Hepatocyte (in vitro differentiated cells): ENCODE measurements at regions not wholly inside any gene's neighbourhood (a gene's known extent, or its start where the extent isn't known, plus 50 kb on each side); places are given as distances from the start of the nearest gene placed in this dataset.

Experiments used
- DNase-seq: peaks from one replicate; pipeline ENCODE4 v3.0.0-alpha.2; 2016; ENCODE audit warnings: low spot score
- H2AFZ ChIP-seq: fragments of 200-600 bp; sonication (generic); 2 replicates; pipeline ENCODE4 v1.6.0; 2016; ENCODE audit warnings: antibody characterized with exemption, mild to moderate bottlenecking
- H3K27ac ChIP-seq: fragments of 200-600 bp; sonication (generic); 2 replicates; pipeline ENCODE4 v1.5.1; 2016; ENCODE audit warnings: mild to moderate bottlenecking
- H3K27me3 ChIP-seq: fragments of 200-600 bp; sonication (generic); 2 replicates; pipeline ENCODE4 v1.6.1; 2016
- H3K36me3 ChIP-seq: fragments of 200-600 bp; sonication (generic); replicated peaks from 2 replicates; pipeline ENCODE4 v1.5.1; 2016; ENCODE audit warnings: low read depth; ENCODE audit not compliant: insufficient read depth
- H3K4me1 ChIP-seq: fragments of 200-600 bp; sonication (generic); 2 replicates; pipeline ENCODE4 v1.5.1; 2016; ENCODE audit warnings: mild to moderate bottlenecking, moderate library complexity; ENCODE audit not compliant: insufficient read depth
- H3K4me2 ChIP-seq: fragments of 200-600 bp; sonication (generic); 2 replicates; pipeline ENCODE4 v1.6.0; 2016
- H3K4me3 ChIP-seq: fragments of 200-600 bp; sonication (generic); 2 replicates; pipeline ENCODE4 v1.5.1; 2016; ENCODE audit warnings: mild to moderate bottlenecking
- H3K79me2 ChIP-seq: fragments of 200-600 bp; sonication (generic); 2 replicates; pipeline ENCODE4 v1.6.0; 2017; ENCODE audit warnings: mild to moderate bottlenecking
- H3K9me2 ChIP-seq: fragments of 200-600 bp; sonication (generic); replicated peaks from 2 replicates; pipeline ENCODE4 v1.6.0; 2017; ENCODE audit warnings: mild to moderate bottlenecking; ENCODE audit not compliant: insufficient read depth
- H3K9me3 ChIP-seq: fragments of 200-600 bp; sonication (generic); 2 replicates; pipeline ENCODE4 v1.5.1; 2016; ENCODE audit warnings: low read depth, mild to moderate bottlenecking
- H4K20me1 ChIP-seq: fragments of 200-600 bp; sonication (generic); 2 replicates; pipeline ENCODE4 v1.6.0; 2016; ENCODE audit warnings: mild to moderate bottlenecking; ENCODE audit not compliant: insufficient read depth, poor library complexity, severe bottlenecking
- EZH2 ChIP-seq: fragments of 200-600 bp; sonication (generic); IDR thresholded peaks from 2 replicates; pipeline ENCODE4 v1.6.1; 2016; ENCODE audit warnings: antibody characterized with exemption, mild to moderate bottlenecking, borderline replicate concordance
- EZH2phosphoT487 ChIP-seq: fragments of 200-600 bp; sonication (generic); IDR thresholded peaks from one replicate; pipeline ENCODE4 v1.6.1; 2018; ENCODE audit warnings: antibody characterized with exemption, mild to moderate bottlenecking, low read depth, moderate library complexity; ENCODE audit not compliant: unreplicated experiment, severe bottlenecking
- WGBS: methylation state at CpG from one replicate; pipeline ENCODE4 v1.1.6; 2016; ENCODE audit warnings: low lambda C conversion rate; ENCODE audit errors: missing lambda C conversion rate; 5-methylcytosine and 5-hydroxymethylcytosine counted together
- TF ChIP-seq, protein P1 (sequence below): fragments of 200-600 bp; sonication (generic); IDR thresholded peaks from 2 replicates; pipeline ENCODE4 v1.5.1; 2016; ENCODE audit warnings: antibody characterized with exemption, mild to moderate bottlenecking; ENCODE audit not compliant: poor library complexity

- no peaks in the 10 kb centered on the region for H3K79me2 ChIP-seq
- H3K36me3 ChIP-seq = no peaks in the 10 kb centered on the region
- no peak overlapping the region for H3K27ac ChIP-seq
- no peak for DNase-seq
- no peaks in the 10 kb centered on the region for H3K9me3 ChIP-seq
- 89% methylated on average over 4 of the region's 4 CpGs for WGBS
- no peaks in the 10 kb centered on the region for H4K20me1 ChIP-seq
- no peaks in the 10 kb centered on the region for H3K4me1 ChIP-seq
- no peak overlapping the region for H3K4me2 ChIP-seq
- H3K9me2 ChIP-seq = no peaks in the 10 kb centered on the region
- peaks cover 6% of the 10 kb centered on the region for H3K27me3 ChIP-seq
- no peak overlapping the region for H2AFZ ChIP-seq
- TF ChIP-seq EZH2 (no peak), EZH2phosphoT487 (no peak)
- TF ChIP-seq, protein P1, sequence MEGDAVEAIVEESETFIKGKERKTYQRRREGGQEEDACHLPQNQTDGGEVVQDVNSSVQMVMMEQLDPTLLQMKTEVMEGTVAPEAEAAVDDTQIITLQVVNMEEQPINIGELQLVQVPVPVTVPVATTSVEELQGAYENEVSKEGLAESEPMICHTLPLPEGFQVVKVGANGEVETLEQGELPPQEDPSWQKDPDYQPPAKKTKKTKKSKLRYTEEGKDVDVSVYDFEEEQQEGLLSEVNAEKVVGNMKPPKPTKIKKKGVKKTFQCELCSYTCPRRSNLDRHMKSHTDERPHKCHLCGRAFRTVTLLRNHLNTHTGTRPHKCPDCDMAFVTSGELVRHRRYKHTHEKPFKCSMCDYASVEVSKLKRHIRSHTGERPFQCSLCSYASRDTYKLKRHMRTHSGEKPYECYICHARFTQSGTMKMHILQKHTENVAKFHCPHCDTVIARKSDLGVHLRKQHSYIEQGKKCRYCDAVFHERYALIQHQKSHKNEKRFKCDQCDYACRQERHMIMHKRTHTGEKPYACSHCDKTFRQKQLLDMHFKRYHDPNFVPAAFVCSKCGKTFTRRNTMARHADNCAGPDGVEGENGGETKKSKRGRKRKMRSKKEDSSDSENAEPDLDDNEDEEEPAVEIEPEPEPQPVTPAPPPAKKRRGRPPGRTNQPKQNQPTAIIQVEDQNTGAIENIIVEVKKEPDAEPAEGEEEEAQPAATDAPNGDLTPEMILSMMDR = no peak
- H3K4me3 ChIP-seq = no peak overlapping the region
These were observed 164.7 kb upstream of the IRX2 start for GRCh38 chr5:2916076-2916682.

- H3K9me2 ChIP-seq = no peaks in the 10 kb centered on the region
- no peaks in the 10 kb centered on the region for H3K36me3 ChIP-seq
- TF ChIP-seq EZH2 = no peak
- TF ChIP-seq, protein P1 = no peak
- TF ChIP-seq EZH2phosphoT487 = no peak
- no peak for DNase-seq
- H3K27ac ChIP-seq = no peak overlapping the region
- no peaks in the 10 kb centered on the region for H3K9me3 ChIP-seq
- H3K4me1 ChIP-seq = no peaks in the 10 kb centered on the region
- no peak overlapping the region for H3K4me2 ChIP-seq
- peaks cover 6% of the 10 kb centered on the region for H3K27me3 ChIP-seq
- H3K4me3 ChIP-seq = no peak overlapping the region
- WGBS = 31% methylated on average over 17 of the region's 17 CpGs
- no peak overlapping the region for H2AFZ ChIP-seq
- H4K20me1 ChIP-seq = no peaks in the 10 kb centered on the region
- H3K79me2 ChIP-seq = no peaks in the 10 kb centered on the region
These were observed 163.6 kb upstream of the IRX2 start for GRCh38 chr5:2914981-2915484.

DNA sequence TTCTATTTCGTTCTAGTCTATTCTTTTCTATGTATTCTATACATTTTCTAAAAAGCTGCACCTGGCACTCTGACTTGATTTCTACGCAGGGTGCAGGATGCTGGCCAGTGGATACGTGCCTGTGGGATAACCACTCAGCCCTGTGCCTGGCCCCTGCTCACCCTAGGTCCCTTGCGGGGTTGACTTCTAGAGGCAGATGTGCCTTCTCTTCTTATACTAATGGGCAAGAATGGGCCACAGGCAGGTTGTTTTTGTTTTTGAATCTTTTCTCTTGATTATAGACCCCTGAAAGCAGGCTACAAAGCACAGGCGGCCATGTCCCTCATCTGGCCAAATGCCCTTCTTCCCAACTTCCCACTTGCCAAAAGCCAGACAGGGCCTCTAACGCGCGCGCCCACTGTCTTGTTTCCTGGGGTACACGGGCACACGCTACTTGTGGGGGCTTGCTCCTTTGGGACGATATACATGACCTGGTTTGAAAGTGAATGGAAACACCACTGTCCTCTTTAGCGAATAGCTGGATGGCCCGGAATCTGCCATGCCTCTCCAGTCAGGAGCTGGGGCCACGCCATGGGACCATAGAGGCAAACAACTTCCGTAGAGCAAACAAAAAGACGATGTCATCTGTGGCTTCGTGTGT, 162.7 kb upstream of the IRX2 start:
- Histone ChIP-seq H3K4me2 (no peak overlapping the region), H3K9me2 (no peaks in the 10 kb centered on the region), H3K27me3 (peaks cover 6% of the 10 kb centered on the region), H3K9me3 (no peaks in the 10 kb centered on the region), H3K27ac (no peak overlapping the region), H3K4me1 (no peaks in the 10 kb centered on the region), H3K79me2 (no peaks in the 10 kb centered on the region), H2AFZ (no peak overlapping the region), H3K4me3 (no peak overlapping the region), H3K36me3 (no peaks in the 10 kb centered on the region), H4K20me1 (no peaks in the 10 kb centered on the region)
- no peak for DNase-seq
- WGBS = 89% methylated on average over 18 of the region's 18 CpGs
- TF ChIP-seq EZH2phosphoT487 (no peak), EZH2 (no peak)
- TF ChIP-seq, protein P1 = no peak
